ENCODE measurements at regions not wholly inside any gene's neighbourhood (a gene's known extent, or its start where the extent isn't known, plus 50 kb on each side); places are given as distances from the start of the nearest gene placed in this dataset.

GRCh38 chr7:98469088-98469487, 68.2 kb upstream of the BAIAP2L1 start:
- Mint-ChIP-seq H3K4me3 (no peak overlapping the region), H3K27ac (no peak overlapping the region), H3K36me3 (ENCODE audit: insufficient read depth) (no peaks in the 10 kb centered on the region), H3K27me3 (peaks cover 12 to 49% of the 10 kb centered on the region in 2 donors), H3K4me1 (ENCODE audit: low read depth in 2 of 2) (peaks cover 6 to 7% of the 10 kb centered on the region in 2 donors), H3K9me3 (no peaks in the 10 kb centered on the region)
- DNase-seq (no peak), ATAC-seq (replicated peaks) (no peak)

GRCh38 chr7:98467570-98468312, 66.9 kb upstream of the BAIAP2L1 start:
- Mint-ChIP-seq H3K9me3 (no peaks in the 10 kb centered on the region), H3K27ac (no peak overlapping the region), H3K4me3 (no peak overlapping the region), H3K27me3 (peaks cover 12 to 44% of the 10 kb centered on the region in 2 donors), H3K4me1 (ENCODE audit: low read depth in 2 of 2) (peaks cover 6 to 7% of the 10 kb centered on the region in 2 donors), H3K36me3 (ENCODE audit: insufficient read depth) (no peaks in the 10 kb centered on the region)
- no peak for ATAC-seq (replicated peaks)
- no peak for DNase-seq

- H3K4me1 Mint-ChIP-seq (ENCODE audit: low read depth in 2 of 2) = no peaks in the 10 kb centered on the region
- no peak for ATAC-seq (replicated peaks)
- DNase-seq = no peak
- H3K27ac Mint-ChIP-seq = no peak overlapping the region
- H3K27me3 Mint-ChIP-seq = peaks cover 0 to 17% of the 10 kb centered on the region in 2 donors
- no peaks in the 10 kb centered on the region for H3K9me3 Mint-ChIP-seq
- H3K36me3 Mint-ChIP-seq (ENCODE audit: insufficient read depth) = peaks cover 2% of the 10 kb centered on the region
- no peak overlapping the region for H3K4me3 Mint-ChIP-seq
These were observed 64.1 kb upstream of the BAIAP2L1 start for GRCh38 chr7:98465022-98465421.

- H3K4me3 Mint-ChIP-seq = no peak overlapping the region
- no peaks in the 10 kb centered on the region for H3K4me1 Mint-ChIP-seq (ENCODE audit: low read depth in 2 of 2)
- H3K27ac Mint-ChIP-seq = no peak overlapping the region
- peaks cover 0 to 12% of the 10 kb centered on the region in 2 donors for H3K27me3 Mint-ChIP-seq
- ATAC-seq (replicated peaks) (no peak), DNase-seq (no peak)
- H3K36me3 Mint-ChIP-seq (ENCODE audit: insufficient read depth) = peaks cover 2% of the 10 kb centered on the region
- no peaks in the 10 kb centered on the region for H3K9me3 Mint-ChIP-seq
These were observed 63.7 kb upstream of the BAIAP2L1 start for GRCh38 chr7:98464558-98464940.

GRCh38 chr7:98463837-98464557, 63.1 kb upstream of the BAIAP2L1 start:
- Mint-ChIP-seq H3K27me3 (peaks cover 0 to 7% of the 10 kb centered on the region in 2 donors), H3K4me1 (ENCODE audit: low read depth in 2 of 2) (no peaks in the 10 kb centered on the region), H3K36me3 (ENCODE audit: insufficient read depth) (peaks cover 2% of the 10 kb centered on the region), H3K4me3 (no peak overlapping the region), H3K27ac (no peak overlapping the region), H3K9me3 (no peaks in the 10 kb centered on the region)
- DNase-seq (no peak), ATAC-seq (replicated peaks) (no peak)

GRCh38 chr7:98462911-98463633, 62.2 kb upstream of the BAIAP2L1 start:
- Mint-ChIP-seq H3K27me3 (no peaks in the 10 kb centered on the region), H3K36me3 (ENCODE audit: insufficient read depth) (peaks cover 2% of the 10 kb centered on the region), H3K4me3 (no peak overlapping the region), H3K27ac (no peak overlapping the region), H3K9me3 (no peaks in the 10 kb centered on the region), H3K4me1 (ENCODE audit: low read depth in 2 of 2) (no peaks in the 10 kb centered on the region)
- ATAC-seq (replicated peaks) (no peak), DNase-seq (no peak)

GRCh38 chr7:98460902-98461301, 60.0 kb upstream of the BAIAP2L1 start:
- no peaks in the 10 kb centered on the region for H3K4me1 Mint-ChIP-seq (ENCODE audit: low read depth in 2 of 2)
- no peak overlapping the region for H3K4me3 Mint-ChIP-seq
- no peaks in the 10 kb centered on the region for H3K9me3 Mint-ChIP-seq
- no peak overlapping the region for H3K27ac Mint-ChIP-seq
- H3K36me3 Mint-ChIP-seq (ENCODE audit: insufficient read depth) = peaks cover 2% of the 10 kb centered on the region
- H3K27me3 Mint-ChIP-seq = no peaks in the 10 kb centered on the region
- ATAC-seq (replicated peaks) (no peak), DNase-seq (no peak)

- Mint-ChIP-seq H3K4me1 (ENCODE audit: low read depth in 2 of 2) (no peaks in the 10 kb centered on the region), H3K27ac (no peak overlapping the region), H3K36me3 (ENCODE audit: insufficient read depth) (peaks cover 2% of the 10 kb centered on the region), H3K9me3 (no peaks in the 10 kb centered on the region), H3K4me3 (no peak overlapping the region), H3K27me3 (no peaks in the 10 kb centered on the region)
- DNase-seq (no peak), ATAC-seq (replicated peaks) (no peak)
These were observed 58.6 kb upstream of the BAIAP2L1 start for GRCh38 chr7:98459529-98459928.

GRCh38 chr7:98458090-98458875, 57.4 kb upstream of the BAIAP2L1 start:
- DNase-seq (no peak), ATAC-seq (replicated peaks) (no peak)
- H3K9me3 Mint-ChIP-seq = no peaks in the 10 kb centered on the region
- H3K4me1 Mint-ChIP-seq (ENCODE audit: low read depth in 2 of 2) = no peaks in the 10 kb centered on the region
- no peaks in the 10 kb centered on the region for H3K27me3 Mint-ChIP-seq
- no peak overlapping the region for H3K27ac Mint-ChIP-seq
- no peak overlapping the region for H3K4me3 Mint-ChIP-seq
- peaks cover 2% of the 10 kb centered on the region for H3K36me3 Mint-ChIP-seq (ENCODE audit: insufficient read depth)

GRCh38 chr7:98456866-98457265, 56.0 kb upstream of the BAIAP2L1 start:
- H3K4me3 Mint-ChIP-seq = no peak overlapping the region

GRCh38 chr7:98452791-98453190, 51.9 kb upstream of the BAIAP2L1 start:
- H3K27ac Mint-ChIP-seq = no peak overlapping the region
- peaks cover 0 to 4% of the 10 kb centered on the region in 2 donors for H3K9me3 Mint-ChIP-seq
- DNase-seq (no peak), ATAC-seq (replicated peaks) (no peak)
- no peak overlapping the region for H3K4me3 Mint-ChIP-seq
- H3K36me3 Mint-ChIP-seq (ENCODE audit: insufficient read depth) = no peaks in the 10 kb centered on the region
- H3K27me3 Mint-ChIP-seq = peaks cover 0 to 9% of the 10 kb centered on the region in 2 donors
- H3K4me1 Mint-ChIP-seq (ENCODE audit: low read depth in 2 of 2) = no peaks in the 10 kb centered on the region

More at GRCh38 chr7:98456866-98457265, 56.0 kb upstream of the BAIAP2L1 start:
- peaks cover 2% of the 10 kb centered on the region for H3K36me3 Mint-ChIP-seq (ENCODE audit: insufficient read depth)
- H3K4me1 Mint-ChIP-seq (ENCODE audit: low read depth in 2 of 2) = no peaks in the 10 kb centered on the region
- H3K27ac Mint-ChIP-seq = no peak overlapping the region
- no peak for ATAC-seq (replicated peaks)
- peaks cover 0 to 2% of the 10 kb centered on the region in 2 donors for H3K9me3 Mint-ChIP-seq
- DNase-seq = no peak
- no peaks in the 10 kb centered on the region for H3K27me3 Mint-ChIP-seq

Measured in effector memory CD8-positive, alpha-beta T cell (primary cell).